ENCODE measurements at regions not wholly inside any gene's neighbourhood (a gene's known extent, or its start where the extent isn't known, plus 50 kb on each side); places are given as distances from the start of the nearest gene placed in this dataset.

DNA sequence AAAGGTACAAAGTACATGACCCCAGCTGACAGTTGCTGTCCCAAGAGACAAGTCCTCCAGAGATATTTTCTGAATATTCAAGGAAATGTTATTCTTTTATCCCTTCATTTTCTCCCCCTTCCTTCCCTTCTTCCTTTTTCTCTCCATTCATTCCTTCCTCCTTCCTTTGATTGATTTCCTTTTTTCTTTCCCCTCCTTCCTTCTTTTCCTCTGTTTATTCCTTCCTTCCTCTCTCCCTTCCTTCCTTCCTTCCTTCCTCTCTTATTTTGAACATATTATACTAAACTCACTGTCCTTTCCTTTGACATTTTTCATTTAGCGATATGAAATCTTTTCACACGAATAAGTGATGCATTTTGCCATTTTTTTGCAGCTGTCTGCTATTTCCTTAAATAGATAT lies 73.2 kb upstream of the HDDC2 start:
- TF ChIP-seq MAFK (IDR thresholded peaks at IDR 0.05; ENCODE audit: low read depth, low read length) (no peak), POLR2A (IDR thresholded peaks at IDR 0.05; ENCODE audit: low read depth, low read length) (no peak), FOS (IDR thresholded peaks at IDR 0.05; ENCODE audit: low read depth, low read length) (no peak), RFX5 (IDR thresholded peaks at IDR 0.05; ENCODE audit: low read depth, low read length) (no peak), RCOR1 (IDR thresholded peaks at IDR 0.05; ENCODE audit: insufficient replicate concordance, low read length) (no peak), MXI1 (IDR thresholded peaks at IDR 0.05; ENCODE audit: borderline replicate concordance, low read depth, low read length) (no peak), SMC3 (IDR thresholded peaks at IDR 0.05; ENCODE audit: low read depth, low read length) (no peak)
- TF ChIP-seq, protein P1, sequence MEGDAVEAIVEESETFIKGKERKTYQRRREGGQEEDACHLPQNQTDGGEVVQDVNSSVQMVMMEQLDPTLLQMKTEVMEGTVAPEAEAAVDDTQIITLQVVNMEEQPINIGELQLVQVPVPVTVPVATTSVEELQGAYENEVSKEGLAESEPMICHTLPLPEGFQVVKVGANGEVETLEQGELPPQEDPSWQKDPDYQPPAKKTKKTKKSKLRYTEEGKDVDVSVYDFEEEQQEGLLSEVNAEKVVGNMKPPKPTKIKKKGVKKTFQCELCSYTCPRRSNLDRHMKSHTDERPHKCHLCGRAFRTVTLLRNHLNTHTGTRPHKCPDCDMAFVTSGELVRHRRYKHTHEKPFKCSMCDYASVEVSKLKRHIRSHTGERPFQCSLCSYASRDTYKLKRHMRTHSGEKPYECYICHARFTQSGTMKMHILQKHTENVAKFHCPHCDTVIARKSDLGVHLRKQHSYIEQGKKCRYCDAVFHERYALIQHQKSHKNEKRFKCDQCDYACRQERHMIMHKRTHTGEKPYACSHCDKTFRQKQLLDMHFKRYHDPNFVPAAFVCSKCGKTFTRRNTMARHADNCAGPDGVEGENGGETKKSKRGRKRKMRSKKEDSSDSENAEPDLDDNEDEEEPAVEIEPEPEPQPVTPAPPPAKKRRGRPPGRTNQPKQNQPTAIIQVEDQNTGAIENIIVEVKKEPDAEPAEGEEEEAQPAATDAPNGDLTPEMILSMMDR (conservative IDR thresholded peaks at IDR 0.05; ENCODE audit: low read depth, low read length): no peak
